Parathyroid adenoma (tissue), 2 donors: ENCODE measurements at regions not wholly inside any gene's neighbourhood (a gene's known extent, or its start where the extent isn't known, plus 50 kb on each side); places are given as distances from the start of the nearest gene placed in this dataset.

Source experiments
- H2AFZ ChIP-seq: fragments of 300-600 bp; sonication (generic); one replicate; pipeline ENCODE4 v1.7.0; 2017; ENCODE audit warnings: antibody characterized with exemption, mild to moderate bottlenecking
- H3K27ac ChIP-seq: fragments of 300-600 bp; sonication (generic); one replicate; pipeline ENCODE4 v1.7.0; 2017
- H3K27me3 ChIP-seq: fragments of 300-600 bp; sonication (generic); one replicate; pipeline ENCODE4 v1.7.0; 2017; ENCODE audit warnings: low read length; ENCODE audit not compliant: control insufficient read depth, insufficient read depth
- H3K36me3 ChIP-seq: fragments of 300-600 bp; sonication (generic); one replicate; pipeline ENCODE4 v1.7.0; 2017; ENCODE audit warnings: low read length; ENCODE audit not compliant: control insufficient read depth, insufficient read depth
- H3K4me1 ChIP-seq: fragments of 300-600 bp; sonication (generic); one replicate; pipeline ENCODE4 v1.7.0; 2017; ENCODE audit warnings: control low read depth
- H3K4me2 ChIP-seq: fragments of 300-600 bp; sonication (generic); one replicate; pipeline ENCODE4 v1.7.0; 2017; ENCODE audit warnings: low read length
- H3K4me3 ChIP-seq: fragments of 300-600 bp; sonication (generic); one replicate; pipeline ENCODE4 v1.7.0; 2017; ENCODE audit warnings: low read depth, low read length
- H3K79me2 ChIP-seq: fragments of 300-600 bp; sonication (generic); one replicate; pipeline ENCODE4 v1.7.0; 2017; ENCODE audit warnings: control low read depth
- H3K9ac ChIP-seq: fragments of 300-600 bp; sonication (generic); one replicate; pipeline ENCODE4 v1.7.0; 2017; ENCODE audit warnings: mild to moderate bottlenecking
- H3K9me3 ChIP-seq: fragments of 300-600 bp; sonication (generic); one replicate; pipeline ENCODE4 v1.7.0; 2017; ENCODE audit warnings: low read length; ENCODE audit not compliant: control insufficient read depth
- CTCF ChIP-seq: fragments of 300-600 bp; sonication (generic); IDR thresholded peaks from one replicate; pipeline ENCODE4 v1.7.0; 2017; ENCODE audit warnings: antibody characterized with exemption, mild to moderate bottlenecking
- donor health status: primary hyperparathyroidism.

GRCh38 chr5:159576902-159577301, 246.6 kb upstream of the IL12B start:
- no peaks in the 10 kb centered on the region for H3K79me2 ChIP-seq
- no peak overlapping the region for H3K27ac ChIP-seq
- H2AFZ ChIP-seq = no peak overlapping the region
- no peak for TF ChIP-seq CTCF
- H3K4me2 ChIP-seq = no peak overlapping the region
- no peak overlapping the region for H3K4me3 ChIP-seq
- H3K36me3 ChIP-seq = no peaks in the 10 kb centered on the region
- H3K4me1 ChIP-seq = no peaks in the 10 kb centered on the region
- H3K27me3 ChIP-seq = no peaks in the 10 kb centered on the region
- H3K9ac ChIP-seq = no peak overlapping the region
- no peaks in the 10 kb centered on the region for H3K9me3 ChIP-seq

GRCh38 chr5:159581502-159582249, 251.4 kb upstream of the IL12B start:
- H3K9me3 ChIP-seq = no peaks in the 10 kb centered on the region
- no peak for TF ChIP-seq CTCF
- no peaks in the 10 kb centered on the region for H3K79me2 ChIP-seq
- no peak overlapping the region for H3K9ac ChIP-seq
- no peak overlapping the region for H2AFZ ChIP-seq
- H3K4me1 ChIP-seq = no peaks in the 10 kb centered on the region
- H3K4me2 ChIP-seq = no peak overlapping the region
- no peaks in the 10 kb centered on the region for H3K36me3 ChIP-seq
- H3K27me3 ChIP-seq = no peaks in the 10 kb centered on the region
- no peak overlapping the region for H3K27ac ChIP-seq
- H3K4me3 ChIP-seq = no peak overlapping the region

GRCh38 chr5:159582756-159583541, 252.7 kb upstream of the IL12B start:
- Histone ChIP-seq H3K79me2 (no peaks in the 10 kb centered on the region), H3K27ac (no peak overlapping the region)

GRCh38 chr5:159586921-159587320, 256.6 kb upstream of the IL12B start:
- no peak for TF ChIP-seq CTCF
- no peak overlapping the region for H2AFZ ChIP-seq
- no peaks in the 10 kb centered on the region for H3K36me3 ChIP-seq
- H3K27ac ChIP-seq = no peak overlapping the region
- H3K9ac ChIP-seq = no peak overlapping the region
- no peak overlapping the region for H3K4me2 ChIP-seq
- H3K79me2 ChIP-seq = no peaks in the 10 kb centered on the region
- H3K4me1 ChIP-seq = no peaks in the 10 kb centered on the region
- no peaks in the 10 kb centered on the region for H3K9me3 ChIP-seq
- H3K4me3 ChIP-seq = no peak overlapping the region
- H3K27me3 ChIP-seq = no peaks in the 10 kb centered on the region

More at GRCh38 chr5:159582756-159583541, 252.7 kb upstream of the IL12B start:
- Histone ChIP-seq H3K4me1 (no peaks in the 10 kb centered on the region), H3K4me3 (no peak overlapping the region), H3K36me3 (no peaks in the 10 kb centered on the region), H3K27me3 (no peaks in the 10 kb centered on the region), H3K9me3 (no peaks in the 10 kb centered on the region), H2AFZ (no peak overlapping the region), H3K9ac (no peak overlapping the region), H3K4me2 (no peak overlapping the region)
- no peak for TF ChIP-seq CTCF
